ENCODE measurements at regions not wholly inside any gene's neighbourhood (a gene's known extent, or its start where the extent isn't known, plus 50 kb on each side); places are given as distances from the start of the nearest gene placed in this dataset.
"Not testable (repeated sequence)": the region's sequence is repeated elsewhere in the genome, so short reads cannot be mapped to it uniquely, and the experiment has no call there.

DNA sequence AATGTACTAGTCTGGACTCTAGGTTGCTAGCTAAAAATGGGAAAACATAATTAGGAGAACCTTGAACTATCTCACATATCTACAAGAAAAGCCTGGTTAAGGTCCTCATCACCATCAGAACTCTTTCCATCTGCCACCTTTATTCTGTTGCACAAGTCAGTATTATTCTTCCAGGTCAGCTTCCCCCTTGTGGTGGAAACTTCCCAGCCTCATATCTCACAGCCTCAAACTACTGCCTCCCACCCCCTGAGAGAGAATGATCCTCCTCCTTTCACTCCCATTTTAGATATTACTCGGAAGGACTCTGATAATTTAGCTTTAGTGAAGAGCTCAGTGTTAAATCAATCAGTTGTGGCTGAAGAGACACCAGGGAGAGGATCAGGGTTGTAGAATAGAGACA, 197.3 kb downstream of the ZNF92 start:
- not testable (repeated sequence) for TF ChIP-seq CTCF (IDR thresholded peaks at IDR 0.05); EZH2phosphoT487 (IDR thresholded peaks at IDR 0.05; ENCODE audit: borderline replicate concordance, low read depth); EP300 (IDR thresholded peaks at IDR 0.05; ENCODE audit: borderline replicate concordance in 1 of 2, low read depth in 1 of 2, low read length in 1 of 2)

Data from SK-N-SH (cell line).